ENCODE measurements at regions not wholly inside any gene's neighbourhood (a gene's known extent, or its start where the extent isn't known, plus 50 kb on each side); places are given as distances from the start of the nearest gene placed in this dataset.
"Not testable (repeated sequence)": the region's sequence is repeated elsewhere in the genome, so short reads cannot be mapped to it uniquely, and the experiment has no call there.

GRCh38 chr2:235399895-235400294 lies 93.9 kb upstream of the AGAP1 start:
- no peak for DNase-seq (ENCODE audit: low read depth)

- no peak for DNase-seq (ENCODE audit: low read depth)
Observed at GRCh38 chr2:235402422-235402821, 91.4 kb upstream of the AGAP1 start.

GRCh38 chr2:235405612-235406361 lies 88.1 kb upstream of the AGAP1 start:
- no peak for DNase-seq (ENCODE audit: low read depth)

- DNase-seq (ENCODE audit: low read depth): no peak
Observed at GRCh38 chr2:235406430-235406829, 87.4 kb upstream of the AGAP1 start.

GRCh38 chr2:235411905-235412485 lies 81.8 kb upstream of the AGAP1 start:
- DNase-seq (ENCODE audit: low read depth): no peak

GRCh38 chr2:235413064-235413463 lies 80.8 kb upstream of the AGAP1 start:
- no peak for DNase-seq (ENCODE audit: low read depth)

- DNase-seq (ENCODE audit: low read depth): no peak
Observed at GRCh38 chr2:235414422-235414821, 79.4 kb upstream of the AGAP1 start.

GRCh38 chr2:235416858-235417499 lies 76.9 kb upstream of the AGAP1 start:
- peak; percentile 31 for DNase-seq (ENCODE audit: low read depth)

- no peak for DNase-seq (ENCODE audit: low read depth)
Observed at GRCh38 chr2:235418918-235419317, 74.9 kb upstream of the AGAP1 start.

GRCh38 chr2:235419996-235420395 lies 73.8 kb upstream of the AGAP1 start:
- no peak for DNase-seq (ENCODE audit: low read depth)

- no peak for DNase-seq (ENCODE audit: low read depth)
Observed at GRCh38 chr2:235421618-235422017, 72.2 kb upstream of the AGAP1 start.

GRCh38 chr2:235430366-235431083 lies 63.3 kb upstream of the AGAP1 start:
- no peak for DNase-seq (ENCODE audit: low read depth)

GRCh38 chr2:235432741-235433520 lies 60.9 kb upstream of the AGAP1 start:
- DNase-seq (ENCODE audit: low read depth): no peak

GRCh38 chr2:235433860-235434259 lies 60.0 kb upstream of the AGAP1 start:
- peak; percentile 20 for DNase-seq (ENCODE audit: low read depth)

- DNase-seq (ENCODE audit: low read depth): no peak
Observed at GRCh38 chr2:235439959-235440662, 53.7 kb upstream of the AGAP1 start.

- DNase-seq (ENCODE audit: low read depth): not testable (repeated sequence)
Observed at GRCh38 chr2:235443580-235443979, 50.3 kb upstream of the AGAP1 start.
